Chondrocyte (in vitro differentiated cells): ENCODE measurements at regions not wholly inside any gene's neighbourhood (a gene's known extent, or its start where the extent isn't known, plus 50 kb on each side); places are given as distances from the start of the nearest gene placed in this dataset.

Source experiments
- DNase-seq: peaks from one replicate; pipeline ENCODE4 v3.0.0; 2021; ENCODE audit warnings: mixed read lengths, low spot score
- H3K27ac Mint-ChIP-seq: one replicate; pipeline ENCODE4 v1.8.0; 2021; ENCODE audit warnings: mild to moderate bottlenecking, moderate library complexity, mixed read lengths; ENCODE audit not compliant: unreplicated experiment
- H3K27me3 Mint-ChIP-seq: 2 replicates; pipeline ENCODE4 v1.8.0; 2021; ENCODE audit warnings: low read depth, mixed read lengths
- H3K36me3 Mint-ChIP-seq: 2 replicates; pipeline ENCODE4 v1.8.0; 2021; ENCODE audit warnings: low read depth, mixed read lengths
- H3K4me1 Mint-ChIP-seq: 2 replicates; pipeline ENCODE4 v1.8.0; 2021; ENCODE audit warnings: low read depth, mild to moderate bottlenecking, mixed read lengths
- H3K4me3 Mint-ChIP-seq: one replicate; pipeline ENCODE4 v1.8.0; 2021; ENCODE audit warnings: mild to moderate bottlenecking, moderate library complexity, mixed read lengths; ENCODE audit not compliant: unreplicated experiment
- H3K9me3 Mint-ChIP-seq: 2 replicates; pipeline ENCODE4 v1.8.0; 2021; ENCODE audit warnings: low read depth, mixed read lengths
- CTCF ChIP-seq: fragments of 200-600 bp; sonication (generic); IDR thresholded peaks from 2 replicates; pipeline ENCODE4 v1.5.0; 2021; ENCODE audit warnings: antibody characterized with exemption, mild to moderate bottlenecking, moderate library complexity

- Mint-ChIP-seq H3K4me1 (no peaks in the 10 kb centered on the region), H3K27ac (no peak overlapping the region), H3K27me3 (no peaks in the 10 kb centered on the region), H3K4me3 (no peak overlapping the region), H3K9me3 (no peaks in the 10 kb centered on the region), H3K36me3 (no peaks in the 10 kb centered on the region)
- no peak for DNase-seq
- TF ChIP-seq CTCF = no peak
Measured at GRCh38 chr22:27545085-27545484, 256.5 kb downstream of the MN1 start.

- Mint-ChIP-seq H3K36me3 (no peaks in the 10 kb centered on the region), H3K9me3 (no peaks in the 10 kb centered on the region), H3K4me3 (no peak overlapping the region), H3K4me1 (no peaks in the 10 kb centered on the region), H3K27ac (no peak overlapping the region), H3K27me3 (no peaks in the 10 kb centered on the region)
- no peak for DNase-seq
- TF ChIP-seq CTCF = no peak
Measured at GRCh38 chr22:27546157-27546935, 255.2 kb downstream of the MN1 start.

GRCh38 chr22:27551402-27551801 lies 250.2 kb downstream of the MN1 start:
- Mint-ChIP-seq H3K4me3 (no peak overlapping the region), H3K27ac (no peak overlapping the region), H3K4me1 (peaks cover 6% of the 10 kb centered on the region), H3K36me3 (no peaks in the 10 kb centered on the region), H3K9me3 (peaks cover 6% of the 10 kb centered on the region), H3K27me3 (no peaks in the 10 kb centered on the region)
- no peak for DNase-seq
- TF ChIP-seq CTCF = no peak

GRCh38 chr22:27552176-27552575 lies 249.4 kb downstream of the MN1 start:
- no peak for TF ChIP-seq CTCF
- no peaks in the 10 kb centered on the region for H3K36me3 Mint-ChIP-seq
- no peak overlapping the region for H3K27ac Mint-ChIP-seq
- no peak overlapping the region for H3K4me3 Mint-ChIP-seq
- no peak for DNase-seq
- peaks cover 6% of the 10 kb centered on the region for H3K4me1 Mint-ChIP-seq
- peaks cover 6% of the 10 kb centered on the region for H3K9me3 Mint-ChIP-seq
- H3K27me3 Mint-ChIP-seq = no peaks in the 10 kb centered on the region

GRCh38 chr22:27552863-27553262 lies 248.7 kb downstream of the MN1 start:
- H3K4me3 Mint-ChIP-seq = no peak overlapping the region
- H3K4me1 Mint-ChIP-seq = peaks cover 6% of the 10 kb centered on the region
- peaks cover 6% of the 10 kb centered on the region for H3K9me3 Mint-ChIP-seq

More at GRCh38 chr22:27552863-27553262, 248.7 kb downstream of the MN1 start:
- no peak for DNase-seq
- Mint-ChIP-seq H3K27ac (no peak overlapping the region), H3K27me3 (no peaks in the 10 kb centered on the region), H3K36me3 (no peaks in the 10 kb centered on the region)
- no peak for TF ChIP-seq CTCF
